ENCODE measurements at regions not wholly inside any gene's neighbourhood (a gene's known extent, or its start where the extent isn't known, plus 50 kb on each side); places are given as distances from the start of the nearest gene placed in this dataset.
"Not testable (repeated sequence)": the region's sequence is repeated elsewhere in the genome, so short reads cannot be mapped to it uniquely, and the experiment has no call there.

- TF ChIP-seq CTCF (IDR thresholded peaks at IDR 0.05; ENCODE audit: poor library complexity, severe bottlenecking) = no peak
- H3K27ac ChIP-seq (ENCODE audit: poor library complexity, severe bottlenecking) = no peak overlapping the region
- no peak for ATAC-seq (ENCODE audit: low read depth)
Measured at GRCh38 chr6:141977782-141978181, 154.9 kb upstream of the GJE1 start.

GRCh38 chr6:141976994-141977393 is 155.7 kb upstream of the GJE1 start:
- H3K9me3 ChIP-seq (ENCODE audit: severe bottlenecking) = no peaks in the 10 kb centered on the region
- TF ChIP-seq CTCF (IDR thresholded peaks at IDR 0.05; ENCODE audit: poor library complexity, severe bottlenecking) = no peak
- H3K4me3 ChIP-seq (ENCODE audit: severe bottlenecking) = no peak overlapping the region
- H3K4me1 ChIP-seq (ENCODE audit: insufficient read depth, poor library complexity, severe bottlenecking) = no peaks in the 10 kb centered on the region
- DNase-seq (ENCODE audit: low spot score) = no peak
- ATAC-seq (ENCODE audit: low read depth) = no peak
- H3K27me3 ChIP-seq (ENCODE audit: insufficient read depth, poor library complexity, severe bottlenecking) = no peaks in the 10 kb centered on the region
- no peak overlapping the region for H3K27ac ChIP-seq (ENCODE audit: poor library complexity, severe bottlenecking)
- no peaks in the 10 kb centered on the region for H3K36me3 ChIP-seq (ENCODE audit: low read depth)

More at GRCh38 chr6:141977782-141978181, 154.9 kb upstream of the GJE1 start:
- no peaks in the 10 kb centered on the region for H3K9me3 ChIP-seq (ENCODE audit: severe bottlenecking)
- no peaks in the 10 kb centered on the region for H3K36me3 ChIP-seq (ENCODE audit: low read depth)
- H3K27me3 ChIP-seq (ENCODE audit: insufficient read depth, poor library complexity, severe bottlenecking) = no peaks in the 10 kb centered on the region
- H3K4me3 ChIP-seq (ENCODE audit: severe bottlenecking) = no peak overlapping the region
- H3K4me1 ChIP-seq (ENCODE audit: insufficient read depth, poor library complexity, severe bottlenecking) = no peaks in the 10 kb centered on the region
- no peak for DNase-seq (ENCODE audit: low spot score)

GRCh38 chr6:141969768-141970415 is 162.8 kb upstream of the GJE1 start:
- not testable (repeated sequence) for H3K27ac ChIP-seq (ENCODE audit: poor library complexity, severe bottlenecking); H3K27me3 ChIP-seq (ENCODE audit: insufficient read depth, poor library complexity, severe bottlenecking); H3K36me3 ChIP-seq (ENCODE audit: low read depth); H3K9me3 ChIP-seq (ENCODE audit: severe bottlenecking); ATAC-seq (ENCODE audit: low read depth); H3K4me1 ChIP-seq (ENCODE audit: insufficient read depth, poor library complexity, severe bottlenecking); DNase-seq (ENCODE audit: low spot score); H3K4me3 ChIP-seq (ENCODE audit: severe bottlenecking)

- no peak for TF ChIP-seq CTCF (IDR thresholded peaks at IDR 0.05; ENCODE audit: poor library complexity, severe bottlenecking)
- no peak for DNase-seq (ENCODE audit: low spot score)
- H3K36me3 ChIP-seq (ENCODE audit: low read depth) = no peaks in the 10 kb centered on the region
Measured at GRCh38 chr6:141969201-141969600, 163.5 kb upstream of the GJE1 start.

GRCh38 chr6:141968632-141969031 is 164.1 kb upstream of the GJE1 start:
- no peaks in the 10 kb centered on the region for H3K27me3 ChIP-seq (ENCODE audit: insufficient read depth, poor library complexity, severe bottlenecking)
- no peaks in the 10 kb centered on the region for H3K36me3 ChIP-seq (ENCODE audit: low read depth)
- TF ChIP-seq CTCF (IDR thresholded peaks at IDR 0.05; ENCODE audit: poor library complexity, severe bottlenecking) = no peak
- no peak for ATAC-seq (ENCODE audit: low read depth)
- no peaks in the 10 kb centered on the region for H3K9me3 ChIP-seq (ENCODE audit: severe bottlenecking)
- no peak overlapping the region for H3K27ac ChIP-seq (ENCODE audit: poor library complexity, severe bottlenecking)
- no peak overlapping the region for H3K4me3 ChIP-seq (ENCODE audit: severe bottlenecking)
- H3K4me1 ChIP-seq (ENCODE audit: insufficient read depth, poor library complexity, severe bottlenecking) = no peaks in the 10 kb centered on the region
- DNase-seq (ENCODE audit: low spot score) = no peak

More at GRCh38 chr6:141969201-141969600, 163.5 kb upstream of the GJE1 start:
- Histone ChIP-seq H3K9me3 (ENCODE audit: severe bottlenecking) (no peaks in the 10 kb centered on the region), H3K27me3 (ENCODE audit: insufficient read depth, poor library complexity, severe bottlenecking) (no peaks in the 10 kb centered on the region), H3K27ac (ENCODE audit: poor library complexity, severe bottlenecking) (no peak overlapping the region), H3K4me3 (ENCODE audit: severe bottlenecking) (no peak overlapping the region), H3K4me1 (ENCODE audit: insufficient read depth, poor library complexity, severe bottlenecking) (no peaks in the 10 kb centered on the region)
- ATAC-seq (ENCODE audit: low read depth) = peak; percentile 73

Data from RWPE2 (cell line).